HEK293 (cell line): ENCODE measurements at regions not wholly inside any gene's neighbourhood (a gene's known extent, or its start where the extent isn't known, plus 50 kb on each side); places are given as distances from the start of the nearest gene placed in this dataset.

ENCODE experiments used
- CTCF ChIP-seq: fragments of 450-650 bp; formaldehyde crosslinking; IDR thresholded peaks from 2 replicates; pipeline ENCODE4 v1.5.1; 2016; ENCODE audit warnings: missing biosample characterization, missing genetic modification characterization
- MYNN ChIP-seq: fragments of 450-650 bp; formaldehyde crosslinking; IDR thresholded peaks from 2 replicates; pipeline ENCODE4 v1.5.1; 2016; ENCODE audit warnings: missing biosample characterization, missing genetic modification characterization, borderline replicate concordance
- ZBTB20 ChIP-seq: fragments of 450-650 bp; formaldehyde crosslinking; IDR thresholded peaks from 2 replicates; pipeline ENCODE4 v1.5.1; 2016; ENCODE audit warnings: missing biosample characterization, missing genetic modification characterization
- ZBTB8A ChIP-seq: fragments of 450-650 bp; formaldehyde crosslinking; IDR thresholded peaks from 2 replicates; pipeline ENCODE4 v1.5.1; 2016; ENCODE audit warnings: missing biosample characterization, missing genetic modification characterization
- ZNF596 ChIP-seq: fragments of 450-650 bp; IDR thresholded peaks from 2 replicates; pipeline ENCODE4 v1.5.0; 2018; ENCODE audit warnings: missing biosample characterization, mild to moderate bottlenecking, missing genetic modification characterization, moderate library complexity
- TF ChIP-seq, protein P1 (sequence below): fragments of 450-650 bp; formaldehyde crosslinking; IDR thresholded peaks from 2 replicates; pipeline ENCODE4 v1.5.1; 2016; ENCODE audit warnings: missing biosample characterization, missing genetic modification characterization, low read depth

GRCh38 chr2:175824243-175824642 is 177.8 kb downstream of the LNPK start:
- TF ChIP-seq MYNN = no peak
- no peak for TF ChIP-seq CTCF (tag by site-specific recombination)
- TF ChIP-seq ZBTB20 (tag by site-specific recombination) = no peak
- TF ChIP-seq, protein P1, sequence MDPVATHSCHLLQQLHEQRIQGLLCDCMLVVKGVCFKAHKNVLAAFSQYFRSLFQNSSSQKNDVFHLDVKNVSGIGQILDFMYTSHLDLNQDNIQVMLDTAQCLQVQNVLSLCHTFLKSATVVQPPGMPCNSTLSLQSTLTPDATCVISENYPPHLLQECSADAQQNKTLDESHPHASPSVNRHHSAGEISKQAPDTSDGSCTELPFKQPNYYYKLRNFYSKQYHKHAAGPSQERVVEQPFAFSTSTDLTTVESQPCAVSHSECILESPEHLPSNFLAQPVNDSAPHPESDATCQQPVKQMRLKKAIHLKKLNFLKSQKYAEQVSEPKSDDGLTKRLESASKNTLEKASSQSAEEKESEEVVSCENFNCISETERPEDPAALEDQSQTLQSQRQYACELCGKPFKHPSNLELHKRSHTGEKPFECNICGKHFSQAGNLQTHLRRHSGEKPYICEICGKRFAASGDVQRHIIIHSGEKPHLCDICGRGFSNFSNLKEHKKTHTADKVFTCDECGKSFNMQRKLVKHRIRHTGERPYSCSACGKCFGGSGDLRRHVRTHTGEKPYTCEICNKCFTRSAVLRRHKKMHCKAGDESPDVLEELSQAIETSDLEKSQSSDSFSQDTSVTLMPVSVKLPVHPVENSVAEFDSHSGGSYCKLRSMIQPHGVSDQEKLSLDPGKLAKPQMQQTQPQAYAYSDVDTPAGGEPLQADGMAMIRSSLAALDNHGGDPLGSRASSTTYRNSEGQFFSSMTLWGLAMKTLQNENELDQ (tag by site-specific recombination) = no peak
- no peak for TF ChIP-seq ZNF596 (tag by site-specific recombination)
- no peak for TF ChIP-seq ZBTB8A (tag by site-specific recombination)
